ENCODE measurements at regions not wholly inside any gene's neighbourhood (a gene's known extent, or its start where the extent isn't known, plus 50 kb on each side); places are given as distances from the start of the nearest gene placed in this dataset.
"Not testable (repeated sequence)": the region's sequence is repeated elsewhere in the genome, so short reads cannot be mapped to it uniquely, and the experiment has no call there.

DNA sequence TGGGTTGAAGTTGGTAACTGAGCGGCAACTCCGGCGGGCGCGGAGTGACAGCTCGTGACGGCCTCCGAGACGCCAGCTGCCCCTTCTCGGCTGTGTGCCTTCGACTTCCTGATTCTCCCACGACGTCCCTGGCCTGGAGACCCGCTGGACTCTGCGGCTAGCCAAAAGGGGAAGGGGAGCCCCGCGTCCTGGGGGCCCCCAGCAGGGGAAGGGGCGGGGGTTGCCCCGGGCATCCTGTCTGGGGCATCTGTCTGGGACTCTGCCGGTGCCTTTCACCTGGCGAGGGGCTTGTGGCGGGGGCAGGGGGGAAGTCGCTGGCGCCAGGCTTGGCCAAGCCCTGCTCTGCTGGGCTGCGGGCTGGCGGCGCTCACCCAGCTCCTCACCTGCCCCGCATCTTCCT, 129.5 kb upstream of the HMX1 start:
- H3K9me3 ChIP-seq; intact Hi-C loops (cut with DNase I; ENCODE audit: low total_unique reads); H3K4me1 ChIP-seq; H3K36me3 ChIP-seq; H3K4me3 ChIP-seq; DNase-seq; H3K27ac ChIP-seq; H3K27me3 ChIP-seq: not testable (repeated sequence)

DNA sequence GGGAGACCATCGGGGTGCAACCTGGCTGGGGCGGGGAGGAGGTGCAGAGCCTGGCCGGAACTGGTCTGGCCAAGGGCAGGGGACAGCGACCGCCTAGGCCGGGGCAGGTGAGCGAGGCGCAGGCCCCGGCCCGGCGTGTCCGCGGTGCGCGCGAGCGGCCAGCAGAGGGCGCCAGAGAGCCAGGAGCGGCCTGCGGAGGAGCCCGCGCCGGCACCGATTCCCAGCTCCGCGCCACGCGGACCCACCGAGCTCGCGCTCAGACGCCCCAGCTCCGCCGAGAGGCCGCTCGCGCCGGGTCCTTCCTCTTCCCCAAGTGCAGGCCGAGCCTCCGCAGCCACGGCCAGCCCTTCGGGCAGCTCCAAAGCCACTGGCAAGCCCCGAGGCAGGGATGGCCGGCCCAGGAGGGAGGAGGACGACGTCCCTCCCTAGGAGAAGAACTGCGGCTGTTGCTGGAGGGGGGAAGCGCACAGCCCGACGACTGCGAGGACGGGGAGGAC, 128.9 kb upstream of the HMX1 start:
- H3K27ac ChIP-seq; H3K27me3 ChIP-seq; H3K36me3 ChIP-seq; H3K9me3 ChIP-seq; intact Hi-C loops (cut with DNase I; ENCODE audit: low total_unique reads); H3K4me1 ChIP-seq: not testable (repeated sequence)
- peak overlapping the region in 1 of 2 donors; percentile 19 for H3K4me3 ChIP-seq
- TF ChIP-seq, protein P1, sequence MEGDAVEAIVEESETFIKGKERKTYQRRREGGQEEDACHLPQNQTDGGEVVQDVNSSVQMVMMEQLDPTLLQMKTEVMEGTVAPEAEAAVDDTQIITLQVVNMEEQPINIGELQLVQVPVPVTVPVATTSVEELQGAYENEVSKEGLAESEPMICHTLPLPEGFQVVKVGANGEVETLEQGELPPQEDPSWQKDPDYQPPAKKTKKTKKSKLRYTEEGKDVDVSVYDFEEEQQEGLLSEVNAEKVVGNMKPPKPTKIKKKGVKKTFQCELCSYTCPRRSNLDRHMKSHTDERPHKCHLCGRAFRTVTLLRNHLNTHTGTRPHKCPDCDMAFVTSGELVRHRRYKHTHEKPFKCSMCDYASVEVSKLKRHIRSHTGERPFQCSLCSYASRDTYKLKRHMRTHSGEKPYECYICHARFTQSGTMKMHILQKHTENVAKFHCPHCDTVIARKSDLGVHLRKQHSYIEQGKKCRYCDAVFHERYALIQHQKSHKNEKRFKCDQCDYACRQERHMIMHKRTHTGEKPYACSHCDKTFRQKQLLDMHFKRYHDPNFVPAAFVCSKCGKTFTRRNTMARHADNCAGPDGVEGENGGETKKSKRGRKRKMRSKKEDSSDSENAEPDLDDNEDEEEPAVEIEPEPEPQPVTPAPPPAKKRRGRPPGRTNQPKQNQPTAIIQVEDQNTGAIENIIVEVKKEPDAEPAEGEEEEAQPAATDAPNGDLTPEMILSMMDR (IDR thresholded peaks at IDR 0.05): peak; percentile 41 to 84 (median 68)
- DNase-seq: peak; percentile 12 to 42

DNA sequence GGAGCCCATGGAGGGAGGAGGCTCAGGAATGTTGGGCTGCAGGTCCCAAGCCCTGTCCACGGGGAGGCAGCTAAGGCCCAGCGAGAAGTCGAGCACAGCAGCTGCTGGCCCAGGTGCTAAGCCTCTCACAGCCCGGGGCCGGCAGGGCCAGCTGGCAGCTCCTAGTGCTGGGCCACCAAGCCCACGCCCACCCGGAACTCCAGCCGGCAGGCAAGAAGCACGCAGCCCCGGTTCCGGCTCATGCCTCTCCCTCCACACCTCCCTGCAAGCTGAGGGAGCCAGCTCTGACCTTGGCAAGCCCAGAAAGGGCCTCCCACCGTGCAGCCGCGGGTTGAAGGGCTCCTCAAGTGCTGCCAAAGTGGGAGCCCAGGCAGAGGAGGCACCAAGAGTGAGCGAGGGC, 121.3 kb upstream of the HMX1 start:
- H3K27ac ChIP-seq; H3K27me3 ChIP-seq; H3K4me1 ChIP-seq; DNase-seq; intact Hi-C loops (cut with DNase I; ENCODE audit: low total_unique reads); H3K4me3 ChIP-seq; H3K36me3 ChIP-seq; H3K9me3 ChIP-seq: not testable (repeated sequence)

DNA sequence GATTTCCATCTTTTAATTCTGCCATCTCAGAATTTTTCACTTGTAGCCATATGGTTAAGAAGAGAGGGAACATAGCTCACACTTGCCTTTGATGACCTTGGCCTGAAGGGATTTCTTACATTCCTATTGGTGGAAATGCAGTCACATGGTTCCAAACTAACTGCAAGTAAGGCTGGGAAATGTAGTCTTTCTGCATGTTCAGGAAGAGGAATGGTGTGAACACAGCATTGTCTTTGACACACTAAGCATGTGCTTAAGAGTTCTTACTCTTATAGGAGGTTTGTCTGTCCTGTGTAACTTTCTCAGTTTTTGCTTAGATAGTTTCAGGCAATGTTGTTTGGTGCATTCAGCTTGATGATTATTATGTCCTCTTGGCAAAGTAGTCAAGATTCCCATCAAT, 119.8 kb upstream of the HMX1 start:
- H3K27ac ChIP-seq; H3K36me3 ChIP-seq; intact Hi-C loops (cut with DNase I; ENCODE audit: low total_unique reads); H3K4me1 ChIP-seq; H3K9me3 ChIP-seq; H3K27me3 ChIP-seq; H3K4me3 ChIP-seq; DNase-seq: not testable (repeated sequence)

DNA sequence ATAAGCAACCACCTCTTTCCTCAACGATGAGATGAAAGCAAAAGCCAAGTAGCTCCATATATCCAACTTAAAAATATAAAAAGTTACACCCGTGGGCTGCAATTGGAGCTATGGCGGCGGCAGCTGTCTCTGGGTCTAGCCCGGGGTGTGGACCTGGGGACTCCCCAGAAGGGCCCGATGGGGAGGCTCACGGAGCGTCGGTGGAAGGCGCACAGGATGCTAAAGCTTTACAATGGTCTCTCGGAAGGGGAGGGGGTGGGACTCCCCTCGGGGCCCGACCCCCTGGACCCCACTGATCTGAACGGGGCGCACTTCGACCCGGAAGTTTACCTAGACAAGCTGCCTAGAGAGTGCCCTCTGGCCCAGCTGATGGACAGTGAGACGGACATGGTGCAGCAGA, 118.7 kb upstream of the HMX1 start:
- H3K27me3 ChIP-seq; DNase-seq; H3K4me1 ChIP-seq; intact Hi-C loops (cut with DNase I; ENCODE audit: low total_unique reads); H3K27ac ChIP-seq; H3K36me3 ChIP-seq; H3K9me3 ChIP-seq; H3K4me3 ChIP-seq: not testable (repeated sequence)

DNA sequence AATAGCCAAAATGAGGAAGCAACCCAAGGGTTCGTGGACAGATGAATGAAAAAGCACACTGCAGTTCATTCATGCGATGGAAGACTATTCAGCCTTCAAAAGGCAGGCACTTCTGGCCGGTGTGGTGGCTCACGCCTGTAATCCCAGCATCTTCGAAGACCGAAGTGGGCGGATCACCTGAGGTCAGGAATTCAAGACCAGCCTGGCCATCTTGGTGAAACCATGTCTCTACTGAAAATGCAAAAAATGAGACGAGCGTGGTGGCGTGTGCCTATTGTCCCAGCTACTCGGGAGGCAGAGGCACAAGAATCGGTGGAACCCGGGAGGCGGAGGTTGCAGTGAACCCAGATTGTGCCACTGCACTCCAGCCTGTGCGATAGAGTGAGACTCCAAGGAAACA, 114.1 kb upstream of the HMX1 start:
- H3K4me1 ChIP-seq; DNase-seq; H3K9me3 ChIP-seq; H3K36me3 ChIP-seq; H3K4me3 ChIP-seq; H3K27me3 ChIP-seq; H3K27ac ChIP-seq; intact Hi-C loops (cut with DNase I; ENCODE audit: low total_unique reads): not testable (repeated sequence)

DNA sequence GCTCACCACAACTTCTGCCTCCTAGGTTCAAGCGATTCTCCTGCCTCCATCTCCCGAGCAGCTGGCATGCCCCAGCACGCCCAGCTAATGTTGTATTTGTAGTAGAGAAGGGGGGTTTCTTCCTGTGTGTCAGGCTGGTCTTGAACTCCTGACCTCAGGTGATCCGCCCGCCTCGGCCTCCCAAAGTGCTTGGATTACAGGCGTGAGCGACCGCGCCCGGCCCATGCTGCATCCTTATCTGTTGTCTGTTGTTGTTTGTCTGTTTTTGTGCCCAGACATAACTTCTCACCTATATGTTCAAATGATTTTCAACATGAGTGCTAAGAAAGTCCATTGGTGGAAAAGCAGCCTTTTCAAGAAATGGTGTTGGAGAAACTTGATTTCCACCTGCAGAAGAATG, 113.0 kb upstream of the HMX1 start:
- DNase-seq; H3K27me3 ChIP-seq; H3K4me3 ChIP-seq; H3K4me1 ChIP-seq; H3K36me3 ChIP-seq; H3K27ac ChIP-seq; intact Hi-C loops (cut with DNase I; ENCODE audit: low total_unique reads); H3K9me3 ChIP-seq: not testable (repeated sequence)

DNA sequence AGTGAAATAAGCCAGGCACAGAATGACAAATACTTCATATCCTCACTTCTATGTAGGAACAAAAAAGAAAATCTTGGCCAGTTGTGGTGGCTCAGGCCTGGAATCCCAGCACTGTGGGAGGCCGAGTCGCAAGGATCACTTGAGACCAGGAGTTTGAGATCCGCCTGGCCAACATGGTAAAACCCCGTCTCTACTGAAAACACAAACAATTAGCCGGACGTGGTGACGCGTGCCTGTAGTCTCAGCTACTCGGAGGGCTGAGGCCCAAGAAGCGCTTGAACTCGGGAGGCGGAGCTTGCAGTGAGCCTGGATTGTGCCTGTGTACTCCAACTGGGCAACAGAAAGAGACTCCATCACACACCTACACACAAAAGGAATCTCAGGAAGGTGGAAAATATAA, 112.3 kb upstream of the HMX1 start:
- DNase-seq; H3K9me3 ChIP-seq; intact Hi-C loops (cut with DNase I; ENCODE audit: low total_unique reads): not testable (repeated sequence)

DNA sequence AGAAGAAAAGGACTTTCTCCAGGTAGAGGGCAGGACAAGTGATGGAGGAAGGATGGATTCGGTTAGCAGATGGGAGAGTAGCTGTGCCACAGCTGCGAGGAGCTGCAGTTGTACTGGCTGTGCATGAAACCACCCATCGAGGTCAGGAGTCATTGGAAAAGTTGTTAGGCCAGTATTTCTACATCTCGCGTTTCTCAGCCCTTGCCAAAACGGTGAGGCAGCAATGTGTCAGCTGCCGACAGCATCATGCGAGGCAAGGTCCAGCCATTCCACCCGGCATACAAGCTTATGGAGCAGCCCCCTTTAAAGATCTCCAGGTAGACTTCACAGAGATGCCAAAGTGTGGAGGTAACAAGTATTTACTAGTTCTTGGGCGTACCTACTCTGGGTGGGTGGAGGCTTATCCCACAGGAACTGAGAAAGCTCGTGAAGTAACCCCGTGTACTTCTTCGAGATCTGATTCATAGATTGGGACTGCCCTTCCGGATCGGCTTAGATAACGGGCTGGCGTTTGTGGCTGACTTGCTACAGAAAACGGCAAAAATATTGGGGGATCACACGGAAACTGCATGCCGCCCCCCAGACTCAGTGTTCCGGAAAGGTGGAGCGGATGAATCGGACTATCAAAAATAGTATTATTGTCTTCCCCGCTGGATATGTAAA, 105.0 kb upstream of the HMX1 start:
- intact Hi-C loops (cut with DNase I; ENCODE audit: low total_unique reads); H3K9me3 ChIP-seq; H3K4me1 ChIP-seq; H3K27me3 ChIP-seq; DNase-seq; H3K36me3 ChIP-seq; H3K27ac ChIP-seq; H3K4me3 ChIP-seq: not testable (repeated sequence)

More for the DNA sequence above, 112.3 kb upstream of the HMX1 start:
- H3K27ac ChIP-seq, H3K4me1 ChIP-seq, H3K27me3 ChIP-seq, H3K36me3 ChIP-seq, H3K4me3 ChIP-seq: not testable (repeated sequence)

DNA sequence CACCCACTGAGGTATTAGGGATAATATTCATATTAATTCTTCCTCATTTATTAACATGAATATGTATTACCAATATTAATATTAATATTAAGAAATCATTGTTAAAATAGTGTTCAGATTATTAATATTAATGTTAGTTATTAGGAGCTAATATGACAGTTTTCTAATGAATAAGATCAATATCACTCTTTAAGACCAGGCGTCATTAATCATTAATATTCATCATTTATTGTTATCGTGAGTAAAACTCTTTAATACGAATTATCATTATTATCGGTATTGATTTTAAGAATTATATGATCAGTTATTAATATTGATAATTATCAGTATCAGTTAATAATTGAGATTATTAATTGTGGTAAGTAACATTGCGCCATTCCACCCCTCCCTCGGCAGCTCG, 101.0 kb upstream of the HMX1 start:
- DNase-seq; H3K4me1 ChIP-seq; intact Hi-C loops (cut with DNase I; ENCODE audit: low total_unique reads); H3K36me3 ChIP-seq; H3K27me3 ChIP-seq; H3K4me3 ChIP-seq; H3K27ac ChIP-seq; H3K9me3 ChIP-seq: not testable (repeated sequence)

DNA sequence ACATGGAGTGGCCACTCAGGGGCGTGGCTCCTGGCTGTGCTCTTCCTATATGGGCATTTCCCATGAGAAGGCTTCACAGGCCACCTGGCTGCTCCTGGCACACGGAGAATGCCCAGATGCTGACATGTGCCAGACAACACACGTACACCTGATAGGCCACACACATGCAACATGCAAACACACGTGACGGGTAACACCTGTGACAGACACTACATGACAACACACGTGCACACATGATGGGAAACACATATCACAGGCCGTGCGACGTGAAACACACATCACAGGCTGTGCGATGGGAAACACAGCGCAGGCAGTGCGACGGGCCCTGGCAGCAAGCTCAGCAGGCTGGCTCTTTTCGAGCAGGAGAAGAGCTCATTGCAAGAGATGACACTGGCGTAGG, 94.3 kb upstream of the HMX1 start:
- DNase-seq; H3K4me1 ChIP-seq; H3K9me3 ChIP-seq; H3K27me3 ChIP-seq; H3K36me3 ChIP-seq; H3K27ac ChIP-seq; H3K4me3 ChIP-seq; intact Hi-C loops (cut with DNase I; ENCODE audit: low total_unique reads): not testable (repeated sequence)

DNA sequence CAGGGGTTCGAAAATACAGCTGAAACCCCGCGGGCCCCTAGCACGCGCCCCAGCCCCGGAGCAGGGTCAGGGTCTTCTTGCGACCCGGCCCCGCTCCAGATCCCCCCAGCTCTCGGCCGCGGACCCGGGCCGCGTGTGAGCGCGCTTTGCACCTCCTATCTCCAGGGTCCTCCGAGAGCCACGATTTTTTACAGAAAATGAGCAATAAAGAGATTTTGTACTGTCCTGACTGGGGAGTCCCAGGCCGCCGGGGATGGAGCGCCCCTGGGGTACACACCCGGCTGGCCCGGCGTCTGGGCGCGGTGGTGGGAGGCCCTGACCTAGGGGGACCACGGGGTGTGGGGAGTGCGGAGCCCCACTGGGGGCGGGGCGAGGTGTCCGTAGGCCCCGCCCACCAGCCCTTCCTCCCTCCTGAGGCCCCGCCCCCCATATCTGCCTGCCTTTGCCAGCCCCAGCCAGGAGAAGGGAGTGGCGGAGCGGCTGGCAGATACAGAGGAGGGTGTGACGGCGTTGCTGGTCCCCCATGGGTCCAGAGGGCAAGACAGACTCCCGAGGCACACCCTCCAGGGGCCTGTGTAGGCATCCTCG, 92.7 kb upstream of the HMX1 start:
- intact Hi-C loops (cut with DNase I; ENCODE audit: low total_unique reads); H3K27me3 ChIP-seq: not testable (repeated sequence)

DNA sequence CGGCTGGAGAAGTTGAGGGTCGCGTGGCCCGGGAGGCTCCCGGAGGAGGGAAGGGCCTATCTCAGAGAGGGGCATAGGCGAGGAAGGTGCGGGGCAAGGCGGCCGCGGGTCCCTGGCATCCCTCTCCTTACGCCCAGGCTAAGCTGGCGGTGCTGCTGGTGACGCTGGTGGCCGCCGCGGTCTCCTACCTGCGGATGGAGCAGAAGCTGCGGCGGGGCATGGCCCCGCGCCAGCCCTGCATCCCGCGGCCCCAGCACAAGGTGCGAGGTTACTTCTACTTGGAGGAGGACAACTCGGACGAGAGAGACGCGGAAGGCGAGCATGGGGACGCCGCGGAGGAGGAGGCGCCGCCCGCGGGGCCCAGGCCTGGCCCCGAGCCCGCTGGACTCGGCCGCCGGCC, 91.9 kb upstream of the HMX1 start:
- H3K27ac ChIP-seq; DNase-seq; H3K36me3 ChIP-seq; H3K4me3 ChIP-seq; H3K27me3 ChIP-seq; intact Hi-C loops (cut with DNase I; ENCODE audit: low total_unique reads); H3K4me1 ChIP-seq; H3K9me3 ChIP-seq: not testable (repeated sequence)

More for the DNA sequence above, 92.7 kb upstream of the HMX1 start:
- not testable (repeated sequence) for DNase-seq, H3K27ac ChIP-seq, H3K4me1 ChIP-seq, H3K4me3 ChIP-seq, H3K9me3 ChIP-seq, H3K36me3 ChIP-seq
